ENCODE measurements at regions not wholly inside any gene's neighbourhood (a gene's known extent, or its start where the extent isn't known, plus 50 kb on each side); places are given as distances from the start of the nearest gene placed in this dataset.

GRCh38 chr2:221792971-221793521 lies 220.9 kb upstream of the EPHA4 start:
- TF ChIP-seq POLR2A (IDR thresholded peaks at IDR 0.05; ENCODE audit: low read length), result no peak
- no peak for TF ChIP-seq GATA1 (IDR thresholded peaks at IDR 0.05; ENCODE audit: low read depth, low read length)

All from erythroblast (primary cell).